GM21526 (cell line): ENCODE measurements at regions not wholly inside any gene's neighbourhood (a gene's known extent, or its start where the extent isn't known, plus 50 kb on each side); places are given as distances from the start of the nearest gene placed in this dataset.

Source experiments
- ATAC-seq: cut with Tn5 transposase; IDR thresholded peaks from one replicate; pipeline ENCODE4 v1.9.1; 2021; ENCODE audit warnings: moderate library complexity; ENCODE audit not compliant: unreplicated experiment, low FRiP score

DNA sequence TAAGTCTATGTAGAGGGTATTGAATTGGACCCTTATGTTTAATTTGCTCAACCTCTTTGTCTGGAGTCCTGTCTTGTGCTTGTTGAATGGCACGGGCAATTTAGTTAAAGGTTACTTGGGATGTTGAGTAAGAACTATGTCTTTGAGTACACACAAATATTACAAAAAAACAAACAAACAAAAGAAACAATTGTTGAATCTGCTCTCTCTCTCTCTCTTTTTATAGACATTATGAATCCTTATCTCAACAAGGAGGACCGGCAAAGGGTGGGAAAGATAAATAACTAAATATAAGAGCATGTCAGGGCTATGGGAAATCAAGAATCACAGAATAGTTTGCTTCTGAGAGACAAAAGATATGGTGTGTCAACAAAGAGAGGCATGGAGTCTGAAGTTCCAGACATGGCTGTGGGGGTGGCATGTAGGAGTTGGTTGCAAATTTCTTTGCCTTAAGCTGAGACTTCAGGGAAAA lies 608.6 kb downstream of the UTRN start:
- ATAC-seq, result no peak

DNA sequence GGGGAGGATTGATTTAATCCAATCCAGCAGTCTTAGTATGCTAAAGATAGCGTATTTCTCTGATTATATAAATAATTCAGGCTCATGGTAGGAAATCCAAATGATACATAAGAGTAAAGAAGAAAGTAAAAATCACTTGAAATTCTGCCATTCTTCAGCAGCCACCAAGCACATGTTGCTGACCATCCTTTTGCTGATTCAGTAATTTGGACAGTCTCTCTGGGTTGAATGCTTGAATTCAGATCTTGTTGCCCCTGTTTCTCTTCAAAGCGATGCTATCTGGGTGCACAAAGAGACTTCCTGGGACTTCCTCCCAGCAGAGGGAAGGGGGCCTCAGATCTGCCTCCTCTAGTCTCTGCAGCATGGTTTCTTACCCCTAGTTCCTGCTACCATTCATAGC lies 609.1 kb downstream of the UTRN start:
- ATAC-seq, result no peak

DNA sequence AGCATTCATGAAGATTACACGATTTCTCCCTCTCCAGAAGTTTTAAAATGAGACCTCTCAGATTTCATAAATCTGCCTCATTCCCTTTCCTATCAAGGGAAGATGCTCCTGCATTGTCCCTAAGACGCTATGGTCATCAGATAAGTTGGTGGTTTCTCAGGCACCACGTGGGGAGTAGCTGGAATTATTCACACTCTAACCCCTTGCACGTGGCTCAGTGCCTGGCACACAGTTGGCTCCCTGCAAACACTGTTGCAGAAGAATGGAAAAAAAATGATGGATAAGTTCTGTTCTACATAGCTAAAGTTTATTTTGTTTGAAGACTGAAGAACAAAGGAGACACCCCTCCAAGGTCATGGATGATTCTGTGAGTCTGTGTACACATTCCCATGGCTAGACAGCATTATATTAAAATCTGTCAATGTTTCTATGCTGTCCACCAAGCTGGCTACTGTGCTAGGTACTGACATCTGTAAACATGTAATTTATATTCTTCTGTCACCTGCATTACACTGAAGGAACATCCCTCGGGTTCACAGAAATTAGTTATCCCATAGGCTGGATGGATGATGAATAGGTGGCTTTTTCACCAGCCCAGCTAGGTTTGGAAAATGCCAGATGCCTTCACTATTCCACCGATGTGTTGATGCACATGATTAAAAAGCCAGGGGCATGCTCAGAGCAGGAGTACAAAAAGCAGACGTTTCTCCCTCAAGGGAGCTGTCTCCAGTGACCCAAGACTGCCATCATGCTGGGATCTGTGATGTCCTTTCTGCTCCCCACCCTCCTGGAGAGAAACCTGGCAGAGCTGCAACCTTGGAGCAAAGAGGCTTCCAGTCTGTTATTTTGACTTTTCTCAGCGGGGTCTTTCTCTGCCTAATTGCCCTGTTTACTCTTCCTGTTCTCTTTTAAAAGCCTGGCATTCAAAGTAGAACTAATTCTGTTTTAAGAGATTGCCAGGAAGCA lies 610.5 kb downstream of the UTRN start:
- ATAC-seq, result no peak

DNA sequence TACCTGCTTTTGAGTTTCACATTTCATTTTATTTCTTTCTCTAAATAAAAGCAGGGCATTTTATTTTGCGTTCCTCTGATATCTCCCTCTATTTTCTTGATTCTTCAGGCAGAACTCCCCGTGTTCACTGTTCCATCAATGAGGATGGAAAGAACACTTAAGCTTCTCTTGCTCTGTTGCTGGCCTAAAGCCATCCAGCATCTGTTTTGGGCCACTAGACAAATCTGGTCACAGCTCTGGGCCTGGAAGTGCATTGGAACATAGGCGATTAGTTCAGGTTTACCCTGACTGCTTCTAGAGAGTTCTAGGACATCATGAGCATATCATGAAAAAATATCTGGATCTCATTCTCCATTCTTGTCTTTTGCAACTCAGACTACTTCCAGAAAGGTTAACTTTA lies 611.2 kb downstream of the UTRN start:
- ATAC-seq, result no peak

DNA sequence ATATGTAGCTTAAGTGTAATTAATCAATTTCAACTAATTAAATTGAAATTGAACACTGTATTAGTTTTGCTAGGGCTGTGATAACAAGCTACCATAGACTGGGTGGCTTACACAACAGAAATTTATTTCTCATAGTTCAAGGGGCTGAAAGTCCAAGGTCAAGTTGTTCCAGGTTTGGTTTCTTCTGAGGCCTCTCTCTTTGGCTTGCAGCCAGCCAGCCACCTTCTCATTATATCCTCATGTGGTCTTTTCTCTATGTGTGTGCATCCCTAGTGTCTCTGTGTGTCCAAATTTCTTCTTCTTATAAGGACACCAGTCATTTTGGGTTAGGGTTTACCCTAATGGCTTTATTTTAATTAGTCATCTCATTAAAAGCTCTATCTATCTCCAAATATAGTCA lies 611.7 kb downstream of the UTRN start:
- ATAC-seq, result no peak

DNA sequence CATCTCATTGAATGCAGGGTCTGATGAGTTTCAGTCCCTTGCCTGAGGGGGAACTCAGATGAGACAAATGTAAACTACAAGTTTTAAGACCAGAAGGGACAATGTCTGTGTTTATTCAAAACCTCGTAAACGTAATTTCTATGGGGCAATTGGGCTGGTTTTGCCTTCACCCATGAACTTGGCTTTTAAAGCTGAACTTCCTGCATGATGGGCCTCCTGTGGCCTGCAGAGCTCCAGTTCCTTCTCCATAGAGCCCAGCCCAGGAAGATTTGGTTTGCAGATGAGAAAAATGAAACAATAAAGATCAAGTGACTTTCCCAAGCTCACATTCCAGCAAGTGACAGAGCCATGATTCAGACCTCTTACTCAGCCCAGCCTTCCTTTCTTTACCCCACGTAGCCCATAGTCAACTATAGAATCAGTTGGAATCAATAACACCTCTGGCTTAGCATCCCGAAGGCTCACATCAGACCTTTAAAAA lies 612.3 kb downstream of the UTRN start:
- ATAC-seq, result no peak

DNA sequence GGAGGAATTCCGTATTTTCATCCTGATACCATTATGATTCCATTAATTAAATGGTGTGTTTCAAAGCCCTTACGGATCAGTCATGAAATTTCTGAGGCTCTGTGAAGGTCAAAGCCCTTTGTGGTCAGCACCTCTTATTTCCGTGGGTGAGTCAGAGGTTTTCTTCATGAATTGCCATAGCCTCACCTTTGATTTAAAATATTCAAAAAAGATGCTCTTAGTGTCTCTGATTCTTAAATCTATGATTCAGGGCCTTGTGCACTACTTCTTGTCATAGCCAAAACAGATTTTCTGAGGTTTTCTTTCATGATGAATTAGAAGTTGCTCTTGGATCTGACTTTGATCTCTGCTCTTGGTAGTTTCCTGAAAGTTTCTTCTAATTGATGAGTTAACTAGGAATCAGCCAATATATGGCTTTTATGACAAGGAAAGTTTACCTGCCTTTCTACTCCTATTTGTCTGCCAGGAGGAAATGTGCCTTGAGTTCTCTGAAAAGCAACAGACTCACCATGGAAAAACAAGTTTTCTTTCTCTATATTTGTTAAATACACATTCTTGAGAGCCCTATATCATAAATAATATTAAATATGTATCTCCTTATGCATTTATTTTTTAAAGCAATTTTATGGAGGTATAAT lies 613.0 kb downstream of the UTRN start:
- ATAC-seq, result no peak

DNA sequence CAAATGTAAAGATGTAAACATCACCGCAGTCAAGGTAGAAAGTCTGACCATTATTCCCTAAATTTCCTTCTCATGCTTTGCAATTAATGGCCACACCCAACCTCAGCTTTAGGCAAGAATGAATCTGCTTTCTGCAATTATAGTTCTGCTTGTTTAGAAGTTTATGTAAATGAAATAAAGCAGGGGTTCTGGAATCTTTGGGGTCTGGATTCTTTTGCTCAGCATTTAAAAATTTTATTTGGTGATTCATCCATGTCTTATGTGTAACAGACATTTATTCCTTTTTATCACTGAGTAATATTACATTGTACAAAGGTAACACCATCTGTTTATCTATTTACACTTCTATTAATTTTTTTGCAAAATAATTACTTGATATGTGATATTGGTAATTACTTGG lies 613.6 kb downstream of the UTRN start:
- no peak for ATAC-seq

DNA sequence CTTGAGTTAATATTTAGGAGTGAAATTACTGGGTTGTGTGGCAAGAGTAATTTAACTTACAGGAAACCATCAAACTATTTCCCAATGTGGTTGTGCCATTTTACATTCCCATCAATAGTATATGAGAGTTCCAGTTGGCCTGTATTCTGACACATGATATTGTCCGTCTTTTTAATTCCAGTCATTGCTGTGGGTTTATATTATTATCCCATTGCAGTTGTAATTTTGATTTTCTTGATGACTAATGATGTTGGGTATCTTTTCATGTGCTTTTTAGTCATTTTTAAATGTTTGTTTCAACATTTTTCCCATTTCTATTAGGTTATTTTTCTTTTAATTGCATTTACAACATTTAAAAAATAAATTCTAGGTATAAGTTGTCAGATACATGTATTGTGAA lies 614.0 kb downstream of the UTRN start:
- no peak for ATAC-seq

DNA sequence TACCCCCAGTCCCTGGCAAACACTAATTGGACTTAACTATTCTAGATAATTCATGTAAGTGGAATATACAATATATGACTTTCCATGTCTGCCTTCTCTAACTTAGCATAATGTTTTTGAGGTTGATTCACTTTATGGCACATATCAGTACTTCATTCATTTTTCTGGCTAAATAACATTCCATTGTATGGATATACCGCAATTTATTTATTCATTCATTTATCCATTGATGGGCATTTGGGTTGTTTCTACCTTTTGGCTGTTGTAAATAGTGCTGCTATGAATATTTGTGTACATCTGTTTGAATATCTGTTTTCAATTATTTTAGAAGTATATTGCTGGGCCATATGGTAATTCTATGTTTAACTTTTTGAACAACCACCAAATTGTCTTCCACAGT lies 616.3 kb downstream of the UTRN start:
- no peak for ATAC-seq

DNA sequence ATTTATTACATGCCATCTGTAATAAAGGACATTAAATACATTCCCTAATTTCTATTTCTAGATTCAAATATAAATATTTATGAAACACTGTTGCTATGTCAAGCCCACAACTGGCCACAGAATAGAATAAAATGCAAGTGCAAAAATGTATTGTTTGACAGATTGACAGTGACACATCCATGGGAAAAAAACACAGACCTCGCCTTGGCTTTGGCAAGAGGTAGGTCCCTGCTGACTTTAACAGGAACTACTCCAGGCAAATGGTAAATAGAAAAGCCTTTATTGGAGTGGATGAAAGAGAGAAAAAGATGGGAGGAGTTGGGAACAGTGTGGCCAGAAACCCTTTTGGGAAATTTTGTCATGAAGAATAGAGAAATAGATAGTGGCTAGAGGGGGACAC lies 622.9 kb downstream of the UTRN start:
- no peak for ATAC-seq

DNA sequence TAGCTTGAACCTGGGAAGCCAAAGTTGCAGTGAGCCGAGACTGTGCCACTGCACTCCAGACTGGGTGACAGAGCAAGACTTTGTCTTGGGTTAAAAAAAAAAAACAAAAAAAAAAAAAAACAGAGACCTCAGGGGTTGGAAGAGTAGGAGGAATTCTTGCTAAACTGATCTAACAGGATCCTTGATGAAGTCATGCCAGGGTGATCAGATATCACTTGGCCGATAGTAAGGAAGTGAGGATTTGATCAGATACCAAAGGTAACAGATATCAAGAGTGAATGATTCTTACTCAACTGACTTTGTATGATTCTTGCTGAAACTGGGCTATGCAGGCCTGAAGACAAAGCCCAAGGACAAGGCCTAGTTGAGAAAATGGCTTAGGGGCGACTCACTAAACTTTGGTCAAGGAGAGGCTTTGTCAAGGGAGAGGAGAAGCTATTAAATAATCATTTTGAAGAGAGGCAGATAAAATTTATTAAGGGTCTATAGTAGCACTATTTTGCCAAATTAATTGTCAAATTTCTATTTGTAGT lies 624.7 kb downstream of the UTRN start:
- ATAC-seq, result no peak

DNA sequence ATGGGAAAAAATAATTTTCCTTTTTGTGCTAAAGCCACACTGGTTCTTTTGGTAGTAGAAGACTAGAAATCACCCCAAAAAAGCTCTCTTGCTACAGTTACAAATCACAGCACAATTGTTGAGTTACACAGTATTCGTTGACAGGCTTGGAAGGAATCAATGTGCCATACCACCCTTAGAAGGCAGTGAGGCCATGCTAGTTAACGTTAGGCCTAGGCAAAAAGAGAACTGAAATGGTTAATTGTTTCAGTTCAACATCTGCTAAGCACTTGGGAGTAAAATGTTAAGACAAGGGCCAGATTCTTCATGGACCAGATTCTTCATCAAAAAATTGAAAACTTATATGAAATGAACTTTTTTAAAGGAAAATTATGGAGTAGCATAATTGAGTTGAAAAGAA lies 626.2 kb downstream of the UTRN start:
- peak; percentile 74 for ATAC-seq

DNA sequence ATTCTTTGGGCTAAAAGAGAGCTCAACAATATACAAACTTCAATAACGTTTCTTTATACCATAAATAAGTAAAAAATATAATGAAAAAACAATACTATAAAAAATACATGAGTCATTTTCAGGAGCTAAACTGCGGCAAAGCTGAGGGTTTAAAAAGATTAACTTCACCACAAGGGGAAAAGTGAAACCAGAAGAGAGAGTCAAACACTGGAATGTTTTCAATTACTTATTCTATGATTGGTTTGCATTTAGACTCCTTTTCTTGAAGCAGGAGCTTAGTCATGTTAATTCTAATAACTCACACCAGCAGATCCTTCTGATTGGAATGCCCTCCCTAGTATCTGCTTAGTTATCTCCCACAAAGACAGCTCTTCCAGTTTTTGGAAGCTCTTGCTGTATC lies 627.3 kb downstream of the UTRN start:
- ATAC-seq, result no peak

DNA sequence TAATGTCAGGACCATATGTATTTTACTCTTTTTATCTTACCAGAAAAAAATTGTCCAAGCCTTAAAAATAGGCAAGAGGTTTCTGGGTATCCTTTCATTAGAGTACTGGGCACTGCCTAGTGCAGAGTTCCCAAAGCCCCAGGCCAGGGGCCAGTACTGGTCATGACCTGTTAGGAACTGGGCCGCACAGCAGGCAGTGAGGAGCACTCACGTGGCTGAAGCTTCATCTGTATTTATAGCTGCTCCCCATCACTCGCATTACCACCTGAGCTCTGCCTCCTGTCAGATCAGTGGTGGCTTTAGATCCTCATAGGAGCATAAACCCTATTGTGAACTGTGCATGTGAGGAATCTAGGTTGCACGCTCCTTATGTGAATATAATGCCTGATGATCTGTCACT lies 632.9 kb downstream of the UTRN start:
- ATAC-seq, result no peak

DNA sequence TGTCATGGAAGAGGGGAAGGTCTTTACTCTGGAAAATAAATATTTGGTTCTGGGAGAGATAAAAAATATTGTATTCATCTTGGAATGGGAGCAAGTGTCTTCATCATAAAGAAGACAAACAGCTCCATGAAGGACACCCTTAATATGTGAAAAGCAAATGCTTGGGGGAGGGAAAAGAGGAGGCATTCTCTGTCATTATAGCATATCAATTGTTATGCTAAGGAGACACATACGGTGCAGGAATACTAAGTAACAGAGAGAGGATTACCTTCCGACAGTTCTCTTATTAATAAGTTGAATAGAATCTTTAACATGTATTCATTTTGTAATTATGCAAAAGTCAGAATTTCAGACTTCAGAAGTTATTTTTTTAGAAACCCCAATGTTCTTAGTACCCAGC lies 634.4 kb downstream of the UTRN start:
- ATAC-seq, result no peak

DNA sequence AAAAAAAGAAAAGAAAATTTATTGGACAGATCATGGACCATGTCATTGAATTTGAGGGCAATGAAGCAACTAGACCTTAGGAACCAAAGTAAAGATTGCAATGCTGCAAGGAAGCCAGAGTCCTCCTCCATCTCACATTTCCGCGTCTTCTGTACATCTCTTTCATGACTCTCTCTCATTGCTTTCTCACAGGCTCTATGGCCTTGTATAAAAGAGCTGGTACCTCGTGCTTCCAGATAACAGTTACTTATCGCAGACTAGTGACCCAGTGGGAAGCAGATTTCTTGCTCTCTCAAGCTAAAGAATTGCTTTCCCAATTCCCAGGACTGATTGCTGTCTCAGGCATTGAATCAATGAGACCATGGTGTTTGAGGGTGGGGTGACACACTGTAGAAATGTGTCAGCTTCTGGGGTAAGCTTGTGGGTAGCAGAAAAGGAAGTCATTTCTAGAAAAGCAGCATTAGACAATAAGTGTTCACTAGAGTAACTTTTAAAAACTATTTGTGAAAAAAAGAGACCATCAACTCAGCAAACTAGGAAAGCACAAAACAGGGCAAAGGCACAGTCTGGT lies 635.3 kb downstream of the UTRN start:
- no peak for ATAC-seq

DNA sequence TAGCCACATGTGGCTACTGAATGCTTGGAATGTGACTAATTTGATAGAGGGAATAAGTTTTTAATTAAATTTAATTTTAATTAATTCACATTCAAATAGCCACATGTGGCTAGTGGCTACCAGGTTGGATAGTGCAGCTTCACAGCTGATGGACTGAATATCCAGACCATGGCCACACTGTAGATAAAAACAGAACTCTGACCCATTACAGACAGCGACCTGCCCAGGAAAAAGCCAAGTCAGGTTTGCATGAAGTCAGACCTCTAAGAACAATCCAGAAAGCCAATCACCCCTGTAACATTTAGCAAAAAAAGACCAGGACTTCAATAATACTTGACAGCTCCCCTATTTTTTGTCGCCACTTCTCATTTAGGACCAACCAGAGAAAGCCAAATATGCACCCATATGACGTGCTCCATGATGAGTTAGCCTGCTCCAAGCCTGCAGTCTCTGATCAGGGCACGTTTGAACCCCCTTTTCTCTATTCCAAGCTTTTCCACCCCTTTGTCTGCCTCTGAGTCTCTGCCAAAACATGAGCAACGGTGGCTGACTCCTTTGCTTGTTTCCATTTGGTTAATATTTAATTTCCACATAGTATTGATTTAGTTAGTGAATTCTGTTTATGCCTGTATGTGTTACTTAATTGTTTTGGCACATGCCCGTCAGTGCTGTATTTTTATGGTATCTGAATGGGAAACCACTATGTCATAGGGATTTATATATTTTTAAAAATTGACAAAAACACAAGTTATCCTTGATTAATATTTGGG lies 636.3 kb downstream of the UTRN start:
- ATAC-seq, result no peak

DNA sequence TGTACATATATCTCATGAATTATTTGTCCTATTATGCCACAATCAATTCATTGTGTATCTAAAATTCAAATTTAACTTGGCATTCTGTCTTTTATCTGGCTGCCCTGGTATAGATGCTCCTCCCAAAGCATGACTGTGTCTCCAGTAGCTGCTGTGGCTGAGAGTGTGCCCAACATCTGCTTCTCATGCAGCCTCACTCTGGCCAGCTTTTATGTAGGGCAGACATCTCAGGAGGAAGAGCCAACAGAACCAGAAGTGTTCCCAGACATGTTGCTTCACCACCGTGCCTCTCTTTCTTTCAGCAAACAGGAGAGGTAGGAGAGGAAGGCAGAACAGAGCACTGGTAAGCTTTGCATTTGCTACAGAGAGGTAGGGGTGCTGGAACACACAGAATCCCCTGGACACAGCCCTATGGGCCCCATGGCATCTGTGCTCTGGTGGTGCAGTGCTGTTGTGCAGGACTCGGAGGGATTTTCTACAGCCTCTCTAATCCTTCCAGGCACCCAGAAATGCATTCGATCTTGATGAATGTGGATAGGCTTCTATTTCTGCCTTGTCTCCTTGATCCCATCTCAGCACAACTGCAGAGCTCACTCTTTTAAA lies 637.1 kb downstream of the UTRN start:
- no peak for ATAC-seq
